Mesenchymal stem cell (in vitro differentiated cells and primary cell): ENCODE measurements at regions not wholly inside any gene's neighbourhood (a gene's known extent, or its start where the extent isn't known, plus 50 kb on each side); places are given as distances from the start of the nearest gene placed in this dataset.

Source experiments
- DNase-seq: peaks from one replicate; pipeline ENCODE4 v3.0.0-alpha.2; 2013
- H2AFZ ChIP-seq: one replicate; pipeline ENCODE4 v1.6.1; 2013; ENCODE audit warnings: low read depth, mild to moderate bottlenecking, control low read depth, inconsistent platforms, low read length, moderate library complexity
- H2AK5ac ChIP-seq: 2 replicates; pipeline ENCODE4 v1.6.1; 2013; ENCODE audit warnings: low read length, moderate library complexity, mild to moderate bottlenecking, inconsistent platforms; ENCODE audit not compliant: severe bottlenecking
- H2BK120ac ChIP-seq: one replicate; pipeline ENCODE4 v1.6.1; 2013; ENCODE audit warnings: low read depth, mild to moderate bottlenecking, inconsistent platforms, low read length, moderate library complexity
- H2BK12ac ChIP-seq, 2 experiments: one replicate each; pipeline ENCODE4 v1.6.1; 2013; ENCODE audit warnings: inconsistent platforms in 2 of 2, low read length in 2 of 2, mild to moderate bottlenecking in 2 of 2, moderate library complexity in 2 of 2, control low read depth in 1 of 2
- H2BK15ac ChIP-seq: one replicate; pipeline ENCODE4 v1.6.1; 2013; ENCODE audit warnings: mild to moderate bottlenecking, low read depth, inconsistent platforms; ENCODE audit not compliant: poor library complexity, severe bottlenecking
- H2BK5ac ChIP-seq: 2 replicates; pipeline ENCODE4 v1.6.1; 2013; ENCODE audit warnings: low read depth, mild to moderate bottlenecking, low read length, control low read depth, inconsistent platforms; ENCODE audit not compliant: poor library complexity, severe bottlenecking
- H3K14ac ChIP-seq, 2 experiments: one replicate each; pipeline ENCODE4 v1.6.1; 2013; ENCODE audit warnings: inconsistent platforms in 2 of 2, low read length in 2 of 2, control low read depth in 1 of 2, mild to moderate bottlenecking in 1 of 2, moderate library complexity in 1 of 2
- H3K18ac ChIP-seq, 2 experiments: one replicate each; pipeline ENCODE4 v1.6.1; 2013; ENCODE audit warnings: inconsistent platforms in 2 of 2, low read length in 2 of 2, control low read depth in 1 of 2, low read depth in 1 of 2, mild to moderate bottlenecking in 1 of 2
- H3K23ac ChIP-seq, 2 experiments: one replicate each; pipeline ENCODE4 v1.6.1; 2013; ENCODE audit warnings: inconsistent platforms in 2 of 2, low read length in 2 of 2, mild to moderate bottlenecking in 2 of 2, moderate library complexity in 2 of 2, control low read depth in 1 of 2
- H3K27ac ChIP-seq: 2 replicates; pipeline ENCODE4 v1.5.1; 2013; ENCODE audit warnings: mild to moderate bottlenecking, moderate library complexity, low read length, control low read depth, inconsistent platforms; ENCODE audit not compliant: poor library complexity, severe bottlenecking
- H3K27me3 ChIP-seq, 2 experiments: 2 replicates each; pipeline versions ENCODE4 v1.6.1 to v1.7.0; 2013; ENCODE audit warnings: low read length in 2 of 2, mild to moderate bottlenecking in 2 of 2, moderate library complexity in 2 of 2, control low read depth in 1 of 2, inconsistent platforms in 1 of 2; ENCODE audit not compliant: control insufficient read depth in 1 of 2, insufficient read depth in 1 of 2
- H3K36me3 ChIP-seq, 2 experiments: 2 replicates each; pipeline versions ENCODE4 v1.6.1 to v1.7.0; 2013; ENCODE audit warnings: low read length in 2 of 2, control low read depth in 1 of 2, inconsistent platforms in 1 of 2, low read depth in 1 of 2, mild to moderate bottlenecking in 1 of 2; ENCODE audit not compliant: insufficient read depth in 2 of 2, control insufficient read depth in 1 of 2
- H3K4ac ChIP-seq, 2 experiments: one replicate each; pipeline ENCODE4 v1.6.1; 2013; ENCODE audit warnings: inconsistent platforms in 2 of 2, low read length in 2 of 2, mild to moderate bottlenecking in 2 of 2, moderate library complexity in 2 of 2, control low read depth in 1 of 2, low read depth in 1 of 2
- H3K4me1 ChIP-seq: 2 replicates; pipeline ENCODE4 v1.6.1; 2013; ENCODE audit warnings: low read depth, low read length, control low read depth; ENCODE audit not compliant: control insufficient read depth, insufficient read depth
- H3K4me2 ChIP-seq: 2 replicates; pipeline ENCODE4 v1.6.1; 2013; ENCODE audit warnings: low read length, mild to moderate bottlenecking, inconsistent platforms; ENCODE audit not compliant: poor library complexity, severe bottlenecking
- H3K4me3 ChIP-seq, 2 experiments: 2 replicates each; pipeline versions ENCODE4 v1.5.1 to v1.7.0; 2013; ENCODE audit warnings: low read length in 2 of 2, mild to moderate bottlenecking in 2 of 2, control low read depth in 1 of 2, low read depth in 1 of 2; ENCODE audit not compliant: insufficient read depth in 1 of 2
- H3K79me1 ChIP-seq: replicated peaks from 2 replicates; pipeline ENCODE4 v1.6.1; 2013; ENCODE audit warnings: mild to moderate bottlenecking, control low read depth, low read length, inconsistent platforms; ENCODE audit not compliant: poor library complexity, severe bottlenecking
- H3K9ac ChIP-seq: 2 replicates; pipeline ENCODE4 v1.7.0; 2013; ENCODE audit warnings: mild to moderate bottlenecking, low read length, moderate library complexity
- H3K9me3 ChIP-seq: 2 replicates; pipeline ENCODE4 v1.7.0; 2013; ENCODE audit warnings: mild to moderate bottlenecking, low read length; ENCODE audit not compliant: control insufficient read depth
- H4K8ac ChIP-seq: one replicate; pipeline ENCODE4 v1.6.1; 2013; ENCODE audit warnings: inconsistent platforms, mild to moderate bottlenecking, low read length, moderate library complexity
- H4K91ac ChIP-seq: one replicate; pipeline ENCODE4 v1.6.1; 2013; ENCODE audit warnings: mild to moderate bottlenecking, low read length, inconsistent platforms
- WGBS: methylation state at CpG from one replicate; pipeline ENCODE4 v1.1.7; 2013; ENCODE audit warnings: mixed read lengths; 5-methylcytosine and 5-hydroxymethylcytosine counted together

DNA sequence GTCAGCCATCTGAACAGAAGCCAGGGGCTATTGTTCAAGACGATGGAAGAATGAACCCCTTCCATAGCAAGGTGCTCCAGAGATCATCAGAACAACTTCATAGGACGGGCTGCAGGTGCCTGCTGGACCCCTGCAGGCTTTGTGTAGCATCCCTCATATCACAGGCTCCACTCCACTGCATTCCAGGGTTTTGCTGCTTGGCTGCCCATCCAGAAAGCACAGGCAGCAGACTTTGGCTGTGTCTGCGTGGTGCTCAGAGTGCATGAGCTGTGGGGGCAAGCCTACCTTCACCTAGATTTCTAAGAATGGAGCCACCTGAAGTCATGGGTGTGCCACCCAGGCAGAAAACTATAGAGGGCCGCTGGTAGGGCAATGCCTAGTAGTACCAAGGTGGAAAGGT lies 93.9 kb upstream of the NLRP1 start:
- H3K14ac ChIP-seq: no peak overlapping the region
- H3K79me1 ChIP-seq: no peaks in the 10 kb centered on the region
- H4K91ac ChIP-seq: peak overlapping the region; percentile 52
- no peak overlapping the region for H3K4ac ChIP-seq
- H3K4me2 ChIP-seq: no peak overlapping the region
- H2AK5ac ChIP-seq: no peak overlapping the region
- no peak overlapping the region for H3K9ac ChIP-seq
- H3K18ac ChIP-seq: no peak overlapping the region
- H3K27me3 ChIP-seq: peaks cover 13 to 27% of the 10 kb centered on the region in 2 experiments
- H3K27ac ChIP-seq: no peak overlapping the region
- H2BK15ac ChIP-seq: no peak overlapping the region
- no peak overlapping the region for H2AFZ ChIP-seq
- no peak overlapping the region for H2BK12ac ChIP-seq
- 61% methylated on average over 4 of the region's 4 CpGs for WGBS
- H3K9me3 ChIP-seq: no peaks in the 10 kb centered on the region
- H2BK5ac ChIP-seq: no peak overlapping the region
- H3K4me1 ChIP-seq: peaks cover 5% of the 10 kb centered on the region
- no peak overlapping the region for H4K8ac ChIP-seq
- H3K36me3 ChIP-seq: no peaks in the 10 kb centered on the region
- no peak overlapping the region for H2BK120ac ChIP-seq
- DNase-seq: no peak
- no peak overlapping the region for H3K23ac ChIP-seq
- H3K4me3 ChIP-seq: no peak overlapping the region

GRCh38 chr17:5680766-5681165 lies 96.5 kb upstream of the NLRP1 start:
- no peak overlapping the region for H4K91ac ChIP-seq
- peaks cover 5% of the 10 kb centered on the region for H3K4me1 ChIP-seq
- H3K23ac ChIP-seq: no peak overlapping the region
- no peak overlapping the region for H2BK120ac ChIP-seq
- no peak overlapping the region for H3K18ac ChIP-seq
- H2BK5ac ChIP-seq: no peak overlapping the region
- H3K79me1 ChIP-seq: no peaks in the 10 kb centered on the region
- no peak overlapping the region for H3K4me3 ChIP-seq
- WGBS: 28% methylated on average over 1 of the region's 1 CpG
- no peaks in the 10 kb centered on the region for H3K36me3 ChIP-seq
- no peak overlapping the region for H3K4me2 ChIP-seq
- no peak overlapping the region for H3K4ac ChIP-seq
- H2AK5ac ChIP-seq: no peak overlapping the region
- DNase-seq: no peak
- no peak overlapping the region for H3K14ac ChIP-seq
- H3K9me3 ChIP-seq: no peaks in the 10 kb centered on the region
- H2BK12ac ChIP-seq: no peak overlapping the region
- H3K27ac ChIP-seq: no peak overlapping the region
- H2BK15ac ChIP-seq: no peak overlapping the region
- peaks cover 7 to 29% of the 10 kb centered on the region in 2 experiments for H3K27me3 ChIP-seq
- H2AFZ ChIP-seq: no peak overlapping the region
- H3K9ac ChIP-seq: no peak overlapping the region
- no peak overlapping the region for H4K8ac ChIP-seq

DNA sequence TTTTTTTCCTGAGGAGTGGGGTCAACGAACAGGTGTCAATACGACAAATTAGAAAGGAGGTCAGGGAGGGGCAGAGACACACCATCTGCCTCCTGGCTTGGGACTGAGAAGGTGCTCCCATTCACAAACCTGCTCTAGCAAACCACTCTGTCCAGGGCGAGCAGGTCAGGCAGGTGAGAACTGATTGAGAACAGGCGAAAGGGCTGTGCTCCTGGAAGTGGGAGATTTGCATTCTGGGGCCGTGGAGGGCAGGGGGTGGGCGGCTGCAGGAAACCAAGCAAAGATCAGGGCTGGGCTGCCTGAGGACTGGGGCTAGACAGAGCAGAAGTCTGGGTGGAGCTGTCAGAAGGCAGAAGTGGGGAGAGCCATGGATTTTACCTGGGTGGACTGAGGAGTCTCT lies 98.9 kb upstream of the NLRP1 start:
- Histone ChIP-seq H3K9me3 (no peaks in the 10 kb centered on the region), H3K27me3 (peaks cover 4 to 37% of the 10 kb centered on the region in 2 experiments), H3K4me2 (no peak overlapping the region), H3K23ac (no peak overlapping the region), H3K4me3 (no peak overlapping the region), H3K4ac (no peak overlapping the region), H4K8ac (no peak overlapping the region), H3K79me1 (no peaks in the 10 kb centered on the region), H2BK5ac (no peak overlapping the region), H2AK5ac (no peak overlapping the region), H3K36me3 (no peaks in the 10 kb centered on the region), H3K14ac (no peak overlapping the region), H4K91ac (no peak overlapping the region), H2BK15ac (no peak overlapping the region), H3K18ac (no peak overlapping the region), H3K27ac (no peak overlapping the region), H2AFZ (no peak overlapping the region), H2BK120ac (no peak overlapping the region), H3K9ac (no peak overlapping the region), H2BK12ac (no peak overlapping the region), H3K4me1 (peaks cover 3% of the 10 kb centered on the region)
- 64% methylated on average over 5 of the region's 6 CpGs for WGBS
- no peak for DNase-seq

DNA sequence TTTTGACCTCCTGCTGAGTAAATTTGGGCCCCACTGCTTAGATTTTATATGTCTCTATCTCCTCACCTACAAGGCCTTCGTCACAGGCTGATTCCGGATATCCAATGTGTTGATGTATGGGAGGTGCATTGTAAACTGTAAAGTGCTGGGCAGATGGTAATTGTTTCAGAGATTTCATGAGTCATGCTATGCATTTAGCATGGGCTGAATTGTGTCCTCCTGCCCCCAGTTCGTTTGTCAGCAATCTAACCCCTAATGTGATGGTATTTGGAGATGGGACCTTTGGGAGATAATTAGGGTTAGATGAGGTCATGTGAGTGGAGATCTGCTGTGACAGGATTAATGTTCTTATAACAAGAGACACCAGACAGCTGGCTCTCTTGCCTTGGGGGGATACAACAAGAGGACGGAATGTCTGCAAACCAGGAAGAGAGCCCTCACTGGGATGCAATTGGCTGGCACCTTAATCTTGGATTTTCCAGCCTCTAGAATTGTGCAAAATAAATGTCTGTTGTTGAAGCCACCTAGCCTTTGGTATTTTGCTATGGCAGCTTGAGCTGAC lies 101.8 kb upstream of the NLRP1 start:
- Histone ChIP-seq H2AK5ac (no peak overlapping the region), H3K14ac (no peak overlapping the region), H3K27ac (no peak overlapping the region), H2BK15ac (no peak overlapping the region), H3K79me1 (no peaks in the 10 kb centered on the region), H3K4ac (no peak overlapping the region), H2BK5ac (no peak overlapping the region), H3K36me3 (no peaks in the 10 kb centered on the region), H2BK12ac (no peak overlapping the region), H2BK120ac (no peak overlapping the region), H3K27me3 (peaks cover 0 to 33% of the 10 kb centered on the region in 2 experiments), H3K4me2 (no peak overlapping the region), H3K4me1 (no peaks in the 10 kb centered on the region), H2AFZ (no peak overlapping the region), H4K8ac (no peak overlapping the region), H4K91ac (no peak overlapping the region), H3K18ac (no peak overlapping the region), H3K4me3 (no peak overlapping the region), H3K9me3 (no peaks in the 10 kb centered on the region), H3K23ac (no peak overlapping the region), H3K9ac (no peak overlapping the region)
- WGBS: 64% methylated on average over 4 of the region's 4 CpGs
- DNase-seq: no peak
